ENCODE measurements at regions not wholly inside any gene's neighbourhood (a gene's known extent, or its start where the extent isn't known, plus 50 kb on each side); places are given as distances from the start of the nearest gene placed in this dataset.

DNA sequence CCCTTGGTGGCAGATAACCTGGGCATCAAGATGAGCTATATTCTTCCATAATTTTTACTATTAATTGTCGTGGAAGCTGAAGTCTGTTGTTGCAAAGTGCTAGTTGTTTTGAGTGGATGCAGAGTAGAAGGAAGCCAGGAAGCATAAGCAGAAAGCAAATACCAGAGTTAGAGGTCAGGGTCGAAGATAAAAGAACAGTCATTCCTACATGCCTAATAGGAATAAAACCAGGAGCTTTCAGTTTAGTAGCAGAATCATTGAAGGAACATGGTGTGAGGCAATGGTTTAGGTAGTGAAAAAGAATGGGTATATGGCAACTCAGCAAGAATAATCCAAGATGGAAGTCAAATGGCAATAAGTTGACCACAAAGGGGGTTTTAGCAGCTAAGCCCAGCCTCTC lies 121.6 kb upstream of the FST start:
- Histone ChIP-seq H3K4me2 (no peak overlapping the region), H3K4me1 (no peaks in the 10 kb centered on the region), H3K4me3 (no peak overlapping the region), H3K27me3 (no peaks in the 10 kb centered on the region), H3K9ac (no peak overlapping the region), H3K36me3 (no peaks in the 10 kb centered on the region), H4K20me1 (no peaks in the 10 kb centered on the region), H3K27ac (no peak overlapping the region), H3K9me3 (replicated peaks in 1 of 11) (no peaks in the 10 kb centered on the region)
- no peak for TF ChIP-seq Cebpa-rat (IDR thresholded peaks at IDR 0.05)

DNA sequence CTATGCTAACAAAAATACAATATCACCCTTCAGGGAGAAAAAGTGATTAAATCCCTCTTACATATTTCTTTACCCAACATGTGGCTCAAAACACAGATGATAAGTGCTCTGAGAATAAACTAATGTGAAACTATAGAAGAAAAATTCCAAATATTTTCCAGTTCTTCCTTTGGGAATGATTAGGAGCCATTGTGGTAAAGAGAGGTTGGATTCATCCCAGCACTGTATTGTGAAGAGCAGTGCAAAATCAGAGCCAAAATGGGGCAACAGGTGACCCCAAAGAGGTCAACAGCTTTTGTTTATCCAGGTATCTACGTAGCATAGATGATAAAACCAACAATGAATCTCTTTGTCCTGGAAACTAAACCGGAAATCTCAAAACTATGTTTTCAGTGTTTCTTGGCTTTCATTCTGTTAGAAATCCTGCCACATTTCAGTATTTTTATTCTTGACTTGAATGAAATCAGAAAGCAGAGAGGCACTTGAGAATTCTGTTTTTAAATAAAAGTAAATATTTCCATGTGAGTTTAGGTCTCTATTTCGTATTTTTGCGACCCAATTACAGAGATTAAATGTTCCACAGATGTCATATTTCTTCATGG lies 120.4 kb upstream of the FST start:
- Histone ChIP-seq H3K27ac (no peak overlapping the region), H3K4me2 (no peak overlapping the region), H3K4me1 (no peaks in the 10 kb centered on the region), H3K27me3 (no peaks in the 10 kb centered on the region), H4K20me1 (no peaks in the 10 kb centered on the region), H3K9ac (no peak overlapping the region), H3K9me3 (replicated peaks in 1 of 11) (no peaks in the 10 kb centered on the region), H3K4me3 (no peak overlapping the region), H3K36me3 (no peaks in the 10 kb centered on the region)
- no peak for TF ChIP-seq Cebpa-rat (IDR thresholded peaks at IDR 0.05)

DNA sequence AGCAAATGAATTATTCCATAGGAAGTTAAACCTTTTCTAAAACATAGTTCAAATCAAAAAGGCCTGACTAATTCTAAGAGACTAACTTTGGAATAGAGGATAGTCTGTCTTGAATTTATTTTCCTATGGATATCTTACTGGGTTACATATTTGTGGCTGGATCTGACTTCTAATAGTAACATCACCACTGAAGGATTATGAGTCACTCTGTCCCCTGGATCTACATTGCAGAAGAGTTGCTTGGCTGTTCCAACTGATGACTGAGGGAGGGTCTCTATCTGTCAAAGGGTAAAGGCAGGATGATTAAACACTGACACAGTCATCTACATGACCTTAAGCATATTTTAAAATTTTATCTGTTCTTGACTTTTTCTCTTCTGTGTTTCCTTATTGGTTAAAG lies 119.6 kb upstream of the FST start:
- no peak overlapping the region for H3K27ac ChIP-seq
- H3K4me3 ChIP-seq: no peak overlapping the region
- no peak overlapping the region for H3K9ac ChIP-seq
- no peaks in the 10 kb centered on the region for H3K27me3 ChIP-seq
- no peaks in the 10 kb centered on the region for H3K36me3 ChIP-seq
- no peak for TF ChIP-seq Cebpa-rat (IDR thresholded peaks at IDR 0.05)
- no peaks in the 10 kb centered on the region for H3K9me3 ChIP-seq (replicated peaks in 1 of 11)
- no peaks in the 10 kb centered on the region for H3K4me1 ChIP-seq
- H3K4me2 ChIP-seq: no peak overlapping the region
- no peaks in the 10 kb centered on the region for H4K20me1 ChIP-seq

DNA sequence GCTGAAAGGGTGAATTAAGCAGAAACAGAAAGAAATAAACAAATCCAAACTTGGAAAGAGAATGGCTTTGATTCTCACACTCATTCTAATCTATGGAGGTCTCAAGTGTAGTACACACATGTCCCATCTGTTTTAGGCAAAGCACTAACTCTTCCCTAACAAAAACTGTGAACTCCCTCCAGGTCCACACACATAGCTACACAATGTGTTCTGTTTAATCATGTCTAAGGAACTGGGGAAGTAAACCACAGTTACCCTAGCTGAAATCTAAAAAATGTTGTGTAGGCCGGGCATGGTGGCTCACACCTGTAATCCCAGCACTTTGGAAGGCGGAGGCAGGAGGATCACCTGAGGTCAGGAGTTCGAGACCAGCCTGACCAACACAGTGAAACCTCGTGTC lies 118.7 kb upstream of the FST start:
- Histone ChIP-seq H3K4me3 (no peak overlapping the region), H3K4me2 (no peak overlapping the region), H3K27me3 (no peaks in the 10 kb centered on the region), H3K4me1 (no peaks in the 10 kb centered on the region), H4K20me1 (no peaks in the 10 kb centered on the region), H3K27ac (no peak overlapping the region), H3K9me3 (replicated peaks in 1 of 11) (no peaks in the 10 kb centered on the region), H3K9ac (no peak overlapping the region), H3K36me3 (no peaks in the 10 kb centered on the region)
- no peak for TF ChIP-seq Cebpa-rat (IDR thresholded peaks at IDR 0.05)

DNA sequence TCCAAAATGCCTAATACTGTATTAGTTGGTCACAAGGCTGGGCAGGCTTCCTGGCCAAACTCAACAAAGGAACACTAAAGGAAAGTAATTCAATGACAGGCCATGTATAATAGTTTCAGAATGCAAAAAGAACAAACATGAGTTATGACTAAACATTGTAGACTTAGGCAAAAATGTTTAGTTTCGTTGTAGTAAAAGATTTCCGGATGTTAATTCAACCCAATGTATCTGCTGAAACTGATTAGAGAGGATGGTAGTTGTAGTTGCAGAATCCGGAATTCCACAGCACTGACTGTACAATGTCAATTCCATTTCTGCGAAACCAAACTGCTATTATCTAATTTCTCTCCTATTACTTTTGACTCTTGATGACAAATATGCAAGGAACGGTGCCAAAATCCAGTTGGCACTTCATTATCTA lies 117.9 kb upstream of the FST start:
- Histone ChIP-seq H3K27ac (no peak overlapping the region), H4K20me1 (no peaks in the 10 kb centered on the region), H3K36me3 (no peaks in the 10 kb centered on the region), H3K4me1 (no peaks in the 10 kb centered on the region), H3K9ac (no peak overlapping the region), H3K9me3 (replicated peaks in 1 of 11) (no peaks in the 10 kb centered on the region), H3K27me3 (no peaks in the 10 kb centered on the region), H3K4me2 (no peak overlapping the region), H3K4me3 (no peak overlapping the region)
- no peak for TF ChIP-seq Cebpa-rat (IDR thresholded peaks at IDR 0.05)

DNA sequence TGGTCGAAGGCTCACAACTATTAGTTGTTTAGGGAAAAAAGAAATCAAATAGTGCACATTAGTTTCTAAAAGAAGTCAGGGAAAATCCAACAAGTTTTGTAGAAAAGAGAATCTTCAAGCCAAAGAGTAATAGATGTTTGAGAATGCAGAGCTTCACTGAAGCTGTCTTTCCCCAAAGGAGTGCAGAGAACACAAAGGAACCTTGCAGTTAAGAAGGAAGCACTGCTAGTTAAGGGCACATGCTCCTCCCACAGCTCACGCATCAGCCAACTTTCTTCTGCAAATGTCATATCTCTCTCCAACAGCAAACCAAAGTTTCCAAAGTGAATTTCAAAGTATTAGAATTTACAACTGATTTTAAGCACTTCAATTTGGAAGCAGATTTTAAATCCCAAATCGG lies 116.4 kb upstream of the FST start:
- Histone ChIP-seq H3K4me3 (no peak overlapping the region), H3K27me3 (no peaks in the 10 kb centered on the region), H3K4me2 (no peak overlapping the region), H3K9ac (no peak overlapping the region), H3K4me1 (no peaks in the 10 kb centered on the region), H3K9me3 (replicated peaks in 1 of 11) (no peaks in the 10 kb centered on the region), H3K36me3 (no peaks in the 10 kb centered on the region), H4K20me1 (no peaks in the 10 kb centered on the region), H3K27ac (no peak overlapping the region)
- TF ChIP-seq Cebpa-rat (IDR thresholded peaks at IDR 0.05): no peak

DNA sequence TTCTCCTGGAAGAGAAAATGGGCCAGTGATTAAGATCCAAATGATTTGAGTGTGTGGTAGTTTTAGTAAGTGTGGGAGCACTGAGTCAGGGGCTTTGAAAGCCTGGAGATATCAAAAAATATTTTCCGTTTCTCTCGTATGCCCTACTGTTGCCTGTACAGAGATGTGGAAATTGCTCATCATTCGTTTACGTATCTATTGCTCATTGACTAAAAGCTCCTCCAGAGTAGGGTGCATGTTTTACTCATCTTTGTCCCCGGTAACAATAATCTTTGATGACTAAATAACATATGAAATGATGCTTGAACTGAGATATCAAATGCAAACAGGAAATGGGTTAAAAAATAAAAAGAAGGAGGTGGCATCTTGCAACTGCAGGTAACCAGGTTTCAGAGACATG lies 114.2 kb upstream of the FST start:
- TF ChIP-seq Cebpa-rat (IDR thresholded peaks at IDR 0.05): no peak
- H3K4me1 ChIP-seq: no peaks in the 10 kb centered on the region
- no peak overlapping the region for H3K4me2 ChIP-seq
- H3K36me3 ChIP-seq: no peaks in the 10 kb centered on the region
- no peak overlapping the region for H3K9ac ChIP-seq
- H3K4me3 ChIP-seq: no peak overlapping the region
- no peaks in the 10 kb centered on the region for H3K27me3 ChIP-seq
- H3K27ac ChIP-seq: no peak overlapping the region
- H3K9me3 ChIP-seq (replicated peaks in 1 of 11): no peaks in the 10 kb centered on the region
- H4K20me1 ChIP-seq: no peaks in the 10 kb centered on the region

DNA sequence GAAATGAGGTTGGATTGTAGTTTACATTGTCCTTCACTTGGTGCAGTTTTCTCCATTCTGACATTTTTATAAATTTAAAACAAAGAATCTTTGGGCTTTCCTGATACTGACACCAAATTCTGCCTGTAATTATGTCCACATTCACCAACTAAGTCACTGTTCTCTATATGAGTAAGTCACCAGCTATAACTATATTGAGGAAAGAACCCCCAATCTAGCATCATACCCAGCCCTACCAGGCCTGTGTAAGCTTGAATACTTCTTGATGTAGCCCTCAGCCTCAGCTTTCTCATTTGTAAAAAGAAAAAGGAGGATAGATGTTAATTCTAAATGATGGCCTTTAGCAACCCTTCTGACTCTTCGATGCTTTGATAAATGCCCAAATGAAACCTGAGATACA lies 112.7 kb upstream of the FST start:
- Histone ChIP-seq H3K27me3 (no peaks in the 10 kb centered on the region), H4K20me1 (no peaks in the 10 kb centered on the region), H3K4me1 (no peaks in the 10 kb centered on the region), H3K4me3 (no peak overlapping the region), H3K36me3 (no peaks in the 10 kb centered on the region), H3K4me2 (no peak overlapping the region), H3K9me3 (replicated peaks in 1 of 11) (no peaks in the 10 kb centered on the region), H3K9ac (no peak overlapping the region), H3K27ac (no peak overlapping the region)
- no peak for TF ChIP-seq Cebpa-rat (IDR thresholded peaks at IDR 0.05)

DNA sequence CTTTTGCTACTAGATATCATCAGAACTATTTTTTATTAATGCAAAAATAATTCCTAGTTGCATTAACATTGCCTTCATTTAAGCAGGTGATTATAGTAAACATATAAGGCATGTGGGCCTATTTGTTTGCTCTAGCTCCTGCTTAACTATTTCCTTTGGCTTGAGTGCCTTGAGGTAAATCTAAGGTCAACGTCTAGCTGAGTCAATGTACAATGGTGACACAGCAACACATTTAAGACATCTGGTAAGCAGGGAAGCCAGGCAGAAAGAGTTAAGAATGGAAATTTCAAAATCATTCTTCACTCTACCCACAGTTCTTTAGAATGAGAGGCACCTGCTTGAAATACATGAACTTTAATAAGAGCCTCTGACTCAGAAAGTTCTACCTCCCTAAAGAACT lies 111.9 kb upstream of the FST start:
- no peak overlapping the region for H3K9ac ChIP-seq
- no peaks in the 10 kb centered on the region for H3K9me3 ChIP-seq (replicated peaks in 1 of 11)
- no peak overlapping the region for H3K4me3 ChIP-seq
- H3K4me1 ChIP-seq: no peaks in the 10 kb centered on the region
- H3K27ac ChIP-seq: no peak overlapping the region
- no peaks in the 10 kb centered on the region for H3K27me3 ChIP-seq
- no peak for TF ChIP-seq Cebpa-rat (IDR thresholded peaks at IDR 0.05)
- no peaks in the 10 kb centered on the region for H3K36me3 ChIP-seq
- H3K4me2 ChIP-seq: no peak overlapping the region
- H4K20me1 ChIP-seq: no peaks in the 10 kb centered on the region

DNA sequence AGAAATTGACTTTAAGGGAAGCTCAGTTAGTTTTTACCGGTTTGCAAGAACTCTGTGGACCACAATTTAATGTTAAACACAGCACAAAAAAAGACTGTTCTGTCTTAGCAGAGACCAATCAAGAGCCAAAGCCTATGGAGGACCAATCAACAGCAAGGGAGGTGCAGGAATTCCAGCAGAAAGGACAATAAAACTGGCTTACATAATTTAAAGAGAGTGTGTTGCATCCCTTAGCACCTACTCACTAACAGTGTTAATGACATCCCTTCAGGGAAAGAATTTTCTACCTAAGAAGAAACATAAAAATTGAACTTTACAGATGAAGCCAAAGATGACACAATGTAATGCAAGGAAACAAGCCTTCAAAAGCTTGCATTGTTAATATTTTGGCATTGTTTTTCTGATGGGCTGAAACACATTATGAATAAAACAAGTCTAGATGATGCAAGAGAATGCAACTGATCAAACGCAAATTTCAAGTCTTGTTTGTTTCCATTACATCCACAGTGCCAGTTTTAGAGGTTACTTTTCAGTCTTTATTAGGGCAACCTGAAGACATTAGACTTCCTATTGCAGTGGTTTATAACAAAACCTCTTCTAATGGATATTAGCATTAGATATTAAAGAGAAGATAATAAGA lies 111.3 kb upstream of the FST start:
- Histone ChIP-seq H3K9me3 (replicated peaks in 1 of 11) (no peaks in the 10 kb centered on the region), H3K27me3 (no peaks in the 10 kb centered on the region)
- TF ChIP-seq Cebpa-rat (IDR thresholded peaks at IDR 0.05): no peak

More for the DNA sequence above, 111.3 kb upstream of the FST start:
- no peaks in the 10 kb centered on the region for H4K20me1 ChIP-seq
- H3K4me3 ChIP-seq: no peak overlapping the region
- no peak overlapping the region for H3K27ac ChIP-seq
- H3K36me3 ChIP-seq: no peaks in the 10 kb centered on the region
- no peak overlapping the region for H3K9ac ChIP-seq
- no peak overlapping the region for H3K4me2 ChIP-seq
- no peaks in the 10 kb centered on the region for H3K4me1 ChIP-seq
